Bronchial epithelial cell (primary cell): ENCODE measurements at regions not wholly inside any gene's neighbourhood (a gene's known extent, or its start where the extent isn't known, plus 50 kb on each side); places are given as distances from the start of the nearest gene placed in this dataset.
"Not testable (repeated sequence)": the region's sequence is repeated elsewhere in the genome, so short reads cannot be mapped to it uniquely, and the experiment has no call there.

Experiments used
- DNase-seq: peaks from one replicate; pipeline ENCODE4 v3.0.0-alpha.2; 2010; ENCODE audit warnings: low read depth
- FAIRE-seq: peaks from 2 replicates; lab custom pipeline; 2011; peaks lifted over from hg19 to GRCh38; lab: Jason Lieb, UNC
- H3K27me3 ChIP-seq: 2 replicates; pipeline ENCODE4 v1.5.1; 2011; ENCODE audit warnings: low read length; ENCODE audit not compliant: control insufficient read depth, insufficient read depth
- H3K36me3 ChIP-seq: 2 replicates; pipeline ENCODE4 v1.5.1; 2011; ENCODE audit warnings: low read length; ENCODE audit not compliant: control insufficient read depth, insufficient read depth
- H3K4me3 ChIP-seq: 2 replicates; pipeline ENCODE4 v1.5.1; 2011; ENCODE audit warnings: mild to moderate bottlenecking, low read depth, low read length, control low read depth
- TF ChIP-seq, protein P1 (sequence below): IDR thresholded peaks from 2 replicates; pipeline ENCODE4 v1.5.1; 2011; ENCODE audit warnings: mild to moderate bottlenecking, moderate library complexity, low read length, control low read depth, inconsistent platforms; ENCODE audit not compliant: insufficient read depth, severe bottlenecking

- no peak for FAIRE-seq
- Histone ChIP-seq H3K27me3 (no peaks in the 10 kb centered on the region), H3K36me3 (no peaks in the 10 kb centered on the region), H3K4me3 (no peak overlapping the region)
- peak; percentile 62 for DNase-seq
- TF ChIP-seq, protein P1, sequence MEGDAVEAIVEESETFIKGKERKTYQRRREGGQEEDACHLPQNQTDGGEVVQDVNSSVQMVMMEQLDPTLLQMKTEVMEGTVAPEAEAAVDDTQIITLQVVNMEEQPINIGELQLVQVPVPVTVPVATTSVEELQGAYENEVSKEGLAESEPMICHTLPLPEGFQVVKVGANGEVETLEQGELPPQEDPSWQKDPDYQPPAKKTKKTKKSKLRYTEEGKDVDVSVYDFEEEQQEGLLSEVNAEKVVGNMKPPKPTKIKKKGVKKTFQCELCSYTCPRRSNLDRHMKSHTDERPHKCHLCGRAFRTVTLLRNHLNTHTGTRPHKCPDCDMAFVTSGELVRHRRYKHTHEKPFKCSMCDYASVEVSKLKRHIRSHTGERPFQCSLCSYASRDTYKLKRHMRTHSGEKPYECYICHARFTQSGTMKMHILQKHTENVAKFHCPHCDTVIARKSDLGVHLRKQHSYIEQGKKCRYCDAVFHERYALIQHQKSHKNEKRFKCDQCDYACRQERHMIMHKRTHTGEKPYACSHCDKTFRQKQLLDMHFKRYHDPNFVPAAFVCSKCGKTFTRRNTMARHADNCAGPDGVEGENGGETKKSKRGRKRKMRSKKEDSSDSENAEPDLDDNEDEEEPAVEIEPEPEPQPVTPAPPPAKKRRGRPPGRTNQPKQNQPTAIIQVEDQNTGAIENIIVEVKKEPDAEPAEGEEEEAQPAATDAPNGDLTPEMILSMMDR, result no peak
Observed at GRCh38 chr3:130800829-130801228, 54.2 kb upstream of the PIK3R4 start.

GRCh38 chr3:130801473-130801872, 54.8 kb upstream of the PIK3R4 start:
- Histone ChIP-seq H3K36me3 (no peaks in the 10 kb centered on the region), H3K27me3 (no peaks in the 10 kb centered on the region), H3K4me3 (no peak overlapping the region)
- TF ChIP-seq, protein P1, result no peak
- no peak for FAIRE-seq
- DNase-seq, result no peak

DNA sequence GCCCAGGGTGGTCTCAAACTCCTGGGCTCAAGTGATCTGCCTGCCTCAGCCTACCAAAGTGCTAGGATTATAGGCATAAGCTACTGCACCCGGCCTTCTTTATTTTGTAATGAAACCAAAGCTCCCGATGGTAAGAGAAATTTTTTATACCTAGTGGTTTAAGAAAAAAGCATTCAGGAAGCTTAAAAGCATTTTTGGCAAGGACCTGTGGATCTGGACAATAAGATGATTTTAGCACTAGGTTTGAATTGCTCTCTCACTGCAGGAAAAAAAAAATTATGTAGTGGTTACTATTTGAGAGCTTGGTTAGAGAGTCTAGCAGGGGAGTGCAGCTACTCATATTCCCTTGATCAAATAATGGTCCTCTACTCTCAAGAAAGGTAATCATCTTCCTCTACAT, 64.9 kb upstream of the PIK3R4 start:
- Histone ChIP-seq H3K4me3 (no peak overlapping the region), H3K36me3 (no peaks in the 10 kb centered on the region), H3K27me3 (no peaks in the 10 kb centered on the region)
- FAIRE-seq (no peak), DNase-seq (no peak)
- TF ChIP-seq, protein P1, result no peak

- no peak for FAIRE-seq
- no peak for DNase-seq
- TF ChIP-seq, protein P1, result no peak
- H3K27me3 ChIP-seq, result no peaks in the 10 kb centered on the region
- H3K36me3 ChIP-seq, result no peaks in the 10 kb centered on the region
- H3K4me3 ChIP-seq, result no peak overlapping the region
Observed at GRCh38 chr3:130814691-130815472, 68.3 kb upstream of the PIK3R4 start.

- Histone ChIP-seq H3K4me3 (no peak overlapping the region), H3K27me3 (no peaks in the 10 kb centered on the region), H3K36me3 (no peaks in the 10 kb centered on the region)
- TF ChIP-seq, protein P1, result no peak
- FAIRE-seq, result peak; percentile 55
- no peak for DNase-seq
Observed at GRCh38 chr3:130816561-130817445, 70.2 kb upstream of the PIK3R4 start.

GRCh38 chr3:130818066-130818465, 71.4 kb upstream of the PIK3R4 start:
- not testable (repeated sequence) for H3K36me3 ChIP-seq, H3K4me3 ChIP-seq, FAIRE-seq, H3K27me3 ChIP-seq
- peak; percentile 67 for DNase-seq
